GM12878 (cell line): ENCODE measurements at regions not wholly inside any gene's neighbourhood (a gene's known extent, or its start where the extent isn't known, plus 50 kb on each side); places are given as distances from the start of the nearest gene placed in this dataset.

Experiments
- ATAC-seq: fragments of 200-7000 bp; cut with Tn5 transposase; 3 replicates; pipeline ENCODE4 v1.9.1; 2020; ENCODE audit warnings: mild to moderate bottlenecking, moderate library complexity
- BruUV-seq: library from RNA; stranded (reverse); fragments of 400-500 nt; replicated peaks from 2 replicates; lab custom pipeline; 2021; lab: Mats Ljungman, UMichigan
- CTCF ChIA-PET: fragments of 300-600 bp; sonication (Branson Sonifier 250); formaldehyde crosslinking; extraction: SDS; loops from one replicate; lab custom pipeline; 2021; ENCODE audit warnings: inconsistent platforms; lab: Yijun Ruan, JAX
- POLR2A ChIA-PET: fragments of 350-600 bp; formaldehyde crosslinking; extraction: SDS; loops from one replicate; lab custom pipeline; 2021; ENCODE audit warnings: inconsistent platforms; lab: Charles Lee
- RAD21 ChIA-PET: fragments of 300-600 bp; sonication (Branson Sonifier 250); formaldehyde crosslinking; loops from one replicate; lab custom pipeline; 2023; ENCODE audit warnings: antibody characterized with exemption; ENCODE audit not compliant: unreplicated experiment; lab: Charles Lee
- SMC1A ChIA-PET: fragments of 300-600 bp; sonication (Branson Sonifier 250); formaldehyde crosslinking; loops from one replicate; lab custom pipeline; 2023; ENCODE audit not compliant: unreplicated experiment, uncharacterized antibody; lab: Charles Lee
- DNase-seq: peaks from one replicate; pipeline ENCODE4 v3.0.0-alpha.2; 2011; ENCODE audit warnings: low read depth, low spot score
- FAIRE-seq: peaks from 3 replicates; lab custom pipeline; 2011; peaks lifted over from hg19 to GRCh38; lab: Jason Lieb, UNC
- H2AFZ ChIP-seq: 2 replicates; pipeline ENCODE4 v1.6.0; 2011; ENCODE audit warnings: low read depth, low read length, control low read depth; ENCODE audit not compliant: control insufficient read depth
- H3K27ac ChIP-seq: 2 replicates; pipeline ENCODE4 v1.5.1; 2011; ENCODE audit warnings: control low read depth; ENCODE audit not compliant: control insufficient read depth, insufficient read depth
- H3K27me3 ChIP-seq, 2 experiments: replicated peaks in 1 of 2; 2 replicates each; pipeline versions ENCODE4 v1.6.0 to v1.6.1; 2011; ENCODE audit warnings: low read length in 1 of 2; ENCODE audit not compliant: control insufficient read depth in 2 of 2, insufficient read depth in 2 of 2
- H3K36me3 ChIP-seq, 2 experiments: 2 replicates each; pipeline ENCODE4 v1.5.1; 2011; ENCODE audit warnings: low read length in 1 of 2; ENCODE audit not compliant: control insufficient read depth in 2 of 2, insufficient read depth in 2 of 2
- H3K4me1 ChIP-seq: 2 replicates; pipeline ENCODE4 v1.6.1; 2011; ENCODE audit warnings: mild to moderate bottlenecking, low read length, moderate library complexity, mixed read lengths; ENCODE audit not compliant: control insufficient read depth, insufficient read depth
- H3K4me2 ChIP-seq: 2 replicates; pipeline ENCODE4 v1.6.0; 2011; ENCODE audit warnings: control low read depth; ENCODE audit not compliant: control insufficient read depth, insufficient read depth
- H3K4me3 ChIP-seq: fragments of 200-600 bp; sonication (generic); 2 replicates; pipeline ENCODE4 v1.5.1; 2016
- H3K79me2 ChIP-seq: 2 replicates; pipeline ENCODE4 v1.6.0; 2011; ENCODE audit warnings: low read length; ENCODE audit not compliant: control insufficient read depth, insufficient read depth
- H3K9ac ChIP-seq: 2 replicates; pipeline ENCODE4 v1.8.0; 2011; ENCODE audit warnings: low read length, control low read depth, mixed read lengths; ENCODE audit not compliant: control insufficient read depth, insufficient read depth
- H3K9me3 ChIP-seq: replicated peaks from 3 replicates; pipeline ENCODE4 v1.5.1; 2011; ENCODE audit warnings: mild to moderate bottlenecking, low read length; ENCODE audit not compliant: control insufficient read depth, insufficient read depth
- H4K20me1 ChIP-seq: 2 replicates; pipeline ENCODE4 v1.6.0; 2011; ENCODE audit not compliant: control insufficient read depth, insufficient read depth
- CREM ChIP-seq: IDR thresholded peaks from 2 replicates; pipeline ENCODE4 v1.6.1; 2014; ENCODE audit warnings: antibody characterized with exemption, low read depth
- MTA3 ChIP-seq: IDR thresholded peaks from 2 replicates; pipeline ENCODE4 v1.6.1; 2012; ENCODE audit warnings: low read length, inconsistent platforms, borderline replicate concordance
- NR2C2 ChIP-seq: IDR thresholded peaks from 2 replicates; pipeline ENCODE4 v1.6.1; 2011; ENCODE audit warnings: borderline replicate concordance, low read depth; ENCODE audit not compliant: control insufficient read depth, insufficient read length
- SIN3A ChIP-seq: IDR thresholded peaks from 2 replicates; pipeline ENCODE4 v1.6.1; 2012; ENCODE audit warnings: low read depth, low read length, improper control_type of control experiment
- SMARCA5 ChIP-seq: fragments of 450-650 bp; IDR thresholded peaks from 2 replicates; pipeline ENCODE4 v1.6.1; 2017; ENCODE audit warnings: mild to moderate bottlenecking
- SMC3 ChIP-seq: IDR thresholded peaks from 2 replicates; pipeline ENCODE4 v1.6.1; 2011; ENCODE audit warnings: low read length, improper control_type of control experiment, borderline replicate concordance
- WGBS: methylation state at CpG from one replicate; pipeline ENCODE4 v1.1.6; 2016; ENCODE audit warnings: low lambda C conversion rate; ENCODE audit not compliant: insufficient replicate concordance, insufficient coverage; ENCODE audit errors: missing lambda C conversion rate; 5-methylcytosine and 5-hydroxymethylcytosine counted together
- in situ Hi-C: fragments of 300-500 bp; cut with MboI; formaldehyde crosslinking; loops from 9 replicates; pipeline ENCODE4 v1.14.3; 2018; ENCODE audit warnings: mixed read lengths
- intact Hi-C: fragments of 100-400 bp; cut with micrococcal nuclease; formaldehyde crosslinking; loops from one replicate; pipeline ENCODE4 v1.14.2; 2022; ENCODE audit not compliant: unreplicated experiment
- TF ChIP-seq, protein P1 (sequence below): fragments of 150-350 bp; IDR thresholded peaks from 2 replicates; pipeline ENCODE4 v1.6.1; 2014; ENCODE audit warnings: mild to moderate bottlenecking, low read depth, low read length
- TF ChIP-seq, protein P2 (sequence below): IDR thresholded peaks from 2 replicates; pipeline ENCODE4 v1.6.1; 2011; ENCODE audit warnings: low read depth, low read length, improper control_type of control experiment, borderline replicate concordance

DNA sequence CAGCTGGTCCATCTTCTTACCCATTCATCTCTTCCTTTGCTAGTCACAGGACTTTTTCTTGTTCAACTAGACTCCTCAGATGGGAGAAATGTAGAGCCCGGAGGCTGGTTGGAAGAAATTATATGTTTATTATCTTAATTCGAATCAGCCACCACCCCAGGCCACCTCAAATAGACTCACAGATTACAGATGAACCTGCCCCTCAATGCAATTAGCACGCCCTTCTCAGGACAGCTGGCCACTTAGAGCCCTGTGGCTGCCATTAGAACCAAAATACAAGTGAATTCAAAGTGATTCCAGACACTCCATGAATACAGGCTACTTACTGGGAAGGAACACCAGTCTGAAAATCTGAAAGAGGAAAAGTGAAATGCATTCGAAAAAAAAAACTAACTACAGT lies 176.4 kb downstream of the MAFB start:
- H3K27me3 ChIP-seq, result no peaks in the 10 kb centered on the region; a peak in 2 of 4 replicates
- POLR2A ChIA-PET, result no interaction called here
- H3K9ac ChIP-seq, result no peak overlapping the region
- in situ Hi-C loops (no loop called here), intact Hi-C loops (no loop called here)
- H3K36me3 ChIP-seq, result no peaks in the 10 kb centered on the region
- no peaks in the 10 kb centered on the region for H3K9me3 ChIP-seq
- FAIRE-seq (no peak), ATAC-seq (no peak), DNase-seq (no peak)
- H2AFZ ChIP-seq, result no peak overlapping the region
- no TSS peak for BruUV-seq
- SMC1A ChIA-PET, result no interaction called here
- no peaks in the 10 kb centered on the region for H4K20me1 ChIP-seq
- no peaks in the 10 kb centered on the region for H3K79me2 ChIP-seq
- H3K4me1 ChIP-seq, result no peaks in the 10 kb centered on the region
- H3K4me2 ChIP-seq, result no peak overlapping the region
- CTCF ChIA-PET, result no interaction called here
- no peak overlapping the region for H3K4me3 ChIP-seq
- no peak overlapping the region for H3K27ac ChIP-seq
- no peak for TF ChIP-seq MTA3
- no peak for TF ChIP-seq SMARCA5
- TF ChIP-seq SIN3A, result no peak
- TF ChIP-seq, protein P1, sequence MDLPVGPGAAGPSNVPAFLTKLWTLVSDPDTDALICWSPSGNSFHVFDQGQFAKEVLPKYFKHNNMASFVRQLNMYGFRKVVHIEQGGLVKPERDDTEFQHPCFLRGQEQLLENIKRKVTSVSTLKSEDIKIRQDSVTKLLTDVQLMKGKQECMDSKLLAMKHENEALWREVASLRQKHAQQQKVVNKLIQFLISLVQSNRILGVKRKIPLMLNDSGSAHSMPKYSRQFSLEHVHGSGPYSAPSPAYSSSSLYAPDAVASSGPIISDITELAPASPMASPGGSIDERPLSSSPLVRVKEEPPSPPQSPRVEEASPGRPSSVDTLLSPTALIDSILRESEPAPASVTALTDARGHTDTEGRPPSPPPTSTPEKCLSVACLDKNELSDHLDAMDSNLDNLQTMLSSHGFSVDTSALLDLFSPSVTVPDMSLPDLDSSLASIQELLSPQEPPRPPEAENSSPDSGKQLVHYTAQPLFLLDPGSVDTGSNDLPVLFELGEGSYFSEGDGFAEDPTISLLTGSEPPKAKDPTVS, result no peak
- TF ChIP-seq NR2C2, result no peak
- TF ChIP-seq SMC3, result no peak
- TF ChIP-seq CREM, result no peak
- TF ChIP-seq, protein P2, sequence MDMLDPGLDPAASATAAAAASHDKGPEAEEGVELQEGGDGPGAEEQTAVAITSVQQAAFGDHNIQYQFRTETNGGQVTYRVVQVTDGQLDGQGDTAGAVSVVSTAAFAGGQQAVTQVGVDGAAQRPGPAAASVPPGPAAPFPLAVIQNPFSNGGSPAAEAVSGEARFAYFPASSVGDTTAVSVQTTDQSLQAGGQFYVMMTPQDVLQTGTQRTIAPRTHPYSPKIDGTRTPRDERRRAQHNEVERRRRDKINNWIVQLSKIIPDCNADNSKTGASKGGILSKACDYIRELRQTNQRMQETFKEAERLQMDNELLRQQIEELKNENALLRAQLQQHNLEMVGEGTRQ, result no peak
- RAD21 ChIA-PET, result no interaction called here
- 20% methylated on average over 4 of the region's 4 CpGs for WGBS
